GM19239 (cell line): ENCODE measurements at regions not wholly inside any gene's neighbourhood (a gene's known extent, or its start where the extent isn't known, plus 50 kb on each side); places are given as distances from the start of the nearest gene placed in this dataset.
"Not testable (repeated sequence)": the region's sequence is repeated elsewhere in the genome, so short reads cannot be mapped to it uniquely, and the experiment has no call there.

Experiments
- DNase-seq: peaks from one replicate; pipeline ENCODE4 v3.0.0; 2011; ENCODE audit warnings: low spot score; ENCODE audit not compliant: insufficient read length
- FAIRE-seq: peaks from 2 replicates; lab custom pipeline; 2011; peaks lifted over from hg19 to GRCh38; lab: Jason Lieb, UNC

- DNase-seq = no peak
- FAIRE-seq = no peak
These were observed 381.6 kb downstream of the TMEM38B start for GRCh38 chr9:106075960-106076327.

- no peak for DNase-seq
These were observed 382.4 kb downstream of the TMEM38B start for GRCh38 chr9:106076711-106077110.

DNA sequence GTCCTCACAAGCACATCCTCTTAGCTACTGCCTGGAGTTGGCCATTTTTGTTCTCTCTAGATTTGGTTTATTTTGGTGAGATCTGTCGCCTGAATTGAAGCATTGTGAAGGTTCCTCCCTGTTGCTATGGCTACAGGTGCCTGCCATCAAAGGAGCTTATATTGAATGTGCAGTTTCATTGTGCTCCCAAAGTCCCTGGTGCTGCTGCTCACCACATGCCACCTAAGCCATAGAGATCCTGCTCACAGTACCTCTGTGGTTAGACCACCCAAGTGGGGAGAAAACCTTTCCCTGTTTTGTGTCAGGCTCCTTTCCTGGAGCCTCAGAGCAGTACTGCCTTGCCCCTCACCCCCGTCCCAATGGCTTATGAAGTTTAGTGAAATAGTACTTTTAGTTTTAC lies 383.4 kb downstream of the TMEM38B start:
- FAIRE-seq (no peak), DNase-seq (no peak)

More at GRCh38 chr9:106076711-106077110, 382.4 kb downstream of the TMEM38B start:
- no peak for FAIRE-seq

GRCh38 chr9:106082621-106083020 lies 388.3 kb downstream of the TMEM38B start:
- DNase-seq (no peak), FAIRE-seq (no peak)

- no peak for DNase-seq
- no peak for FAIRE-seq
These were observed 390.4 kb downstream of the TMEM38B start for GRCh38 chr9:106084702-106085101.

GRCh38 chr9:106085479-106085878 lies 391.1 kb downstream of the TMEM38B start:
- DNase-seq (no peak), FAIRE-seq (no peak)

- DNase-seq = no peak
- no peak for FAIRE-seq
These were observed 397.7 kb downstream of the TMEM38B start for GRCh38 chr9:106092083-106092482.

DNA sequence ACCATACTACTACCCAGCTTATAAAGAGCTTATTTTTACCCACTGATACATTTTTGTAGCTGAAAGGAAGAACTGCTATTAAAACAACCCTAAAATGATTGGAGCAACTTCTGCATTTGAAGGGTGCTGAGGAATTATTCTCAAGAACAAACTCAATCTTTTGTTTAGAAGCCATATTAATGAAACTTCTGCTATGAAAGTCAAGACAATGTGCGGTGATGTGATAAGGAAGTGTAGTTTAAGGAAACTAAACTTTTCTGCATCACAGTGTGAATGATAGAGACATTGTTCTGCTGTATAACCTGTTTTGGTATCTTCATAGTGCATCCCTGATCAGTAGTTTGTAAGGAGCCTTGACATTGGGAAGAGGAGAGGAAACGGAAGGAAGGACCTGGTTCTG lies 408.5 kb downstream of the TMEM38B start:
- FAIRE-seq (no peak), DNase-seq (no peak)

- no peak for FAIRE-seq
These were observed 410.5 kb downstream of the TMEM38B start for GRCh38 chr9:106104887-106105286.

GRCh38 chr9:106106396-106106795 lies 412.1 kb downstream of the TMEM38B start:
- DNase-seq (no peak), FAIRE-seq (no peak)

More at GRCh38 chr9:106104887-106105286, 410.5 kb downstream of the TMEM38B start:
- no peak for DNase-seq

DNA sequence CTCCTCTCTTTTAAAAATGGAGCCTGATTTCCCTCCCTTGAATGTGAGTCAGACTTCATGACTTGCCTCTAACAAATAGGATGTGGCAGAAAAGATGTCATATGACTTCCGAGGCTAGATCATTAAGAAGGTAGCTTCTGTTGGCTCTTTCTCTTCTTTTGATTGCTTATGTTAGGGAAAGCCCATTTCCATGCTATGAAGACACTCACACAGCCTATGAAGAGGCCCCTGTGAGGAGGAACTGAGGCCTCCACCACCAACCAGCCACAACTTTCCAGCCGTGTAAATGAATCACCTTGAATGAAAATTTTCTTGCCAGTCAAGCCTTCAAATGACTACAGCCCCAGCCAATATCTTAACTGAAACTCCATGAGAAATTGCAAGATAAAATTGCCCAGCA lies 413.4 kb downstream of the TMEM38B start:
- DNase-seq (no peak), FAIRE-seq (no peak)

GRCh38 chr9:106109706-106110105 lies 415.4 kb downstream of the TMEM38B start:
- not testable (repeated sequence) for FAIRE-seq, DNase-seq

- FAIRE-seq (no peak), DNase-seq (no peak)
These were observed 416.1 kb downstream of the TMEM38B start for GRCh38 chr9:106110483-106110882.

- no peak for FAIRE-seq
- no peak for DNase-seq
These were observed 416.8 kb downstream of the TMEM38B start for GRCh38 chr9:106111039-106111730.

GRCh38 chr9:106112935-106113334 lies 418.6 kb downstream of the TMEM38B start:
- FAIRE-seq (no peak), DNase-seq (no peak)

DNA sequence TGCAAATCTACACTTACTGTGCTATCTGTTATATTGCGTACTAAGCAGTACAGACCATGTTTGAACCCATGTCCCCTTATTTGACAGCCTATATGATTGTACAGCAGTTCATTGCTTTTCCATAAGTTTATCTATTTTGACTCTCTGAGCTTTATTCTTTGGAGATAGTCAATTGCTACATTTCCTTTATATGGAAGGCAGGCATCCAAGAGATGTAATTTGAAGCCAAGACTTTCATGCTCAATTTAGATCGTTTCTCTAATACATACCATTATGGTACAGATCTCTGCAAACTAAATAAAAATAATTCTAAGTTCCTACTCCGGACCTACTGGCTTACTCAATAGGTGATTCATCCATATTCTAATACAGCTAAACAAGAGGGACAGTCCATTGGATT lies 424.8 kb downstream of the TMEM38B start:
- no peak for FAIRE-seq

DNA sequence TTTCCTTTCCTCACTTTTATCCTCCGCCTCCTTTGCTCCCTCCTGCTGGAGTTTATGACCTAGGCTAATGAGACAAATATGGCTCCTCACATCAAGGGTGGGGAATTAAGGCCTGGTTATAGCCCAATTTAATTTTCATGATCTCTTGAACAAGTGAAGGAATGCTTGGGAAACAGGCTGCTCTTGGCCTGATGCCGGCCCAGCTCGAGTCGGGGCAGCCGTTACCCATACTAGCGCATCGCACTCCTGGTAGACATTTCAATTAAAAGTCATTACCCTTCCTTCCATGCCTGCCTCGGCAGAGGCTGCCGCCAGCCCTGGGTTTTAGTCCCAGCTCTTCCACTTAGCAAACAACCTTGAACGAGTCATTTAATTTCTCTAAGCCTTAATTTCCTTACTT lies 425.7 kb downstream of the TMEM38B start:
- DNase-seq (no peak), FAIRE-seq (no peak)

More for the DNA sequence above, 424.8 kb downstream of the TMEM38B start:
- DNase-seq = no peak

GRCh38 chr9:106127776-106128175 lies 433.4 kb downstream of the TMEM38B start:
- FAIRE-seq (no peak), DNase-seq (no peak)

DNA sequence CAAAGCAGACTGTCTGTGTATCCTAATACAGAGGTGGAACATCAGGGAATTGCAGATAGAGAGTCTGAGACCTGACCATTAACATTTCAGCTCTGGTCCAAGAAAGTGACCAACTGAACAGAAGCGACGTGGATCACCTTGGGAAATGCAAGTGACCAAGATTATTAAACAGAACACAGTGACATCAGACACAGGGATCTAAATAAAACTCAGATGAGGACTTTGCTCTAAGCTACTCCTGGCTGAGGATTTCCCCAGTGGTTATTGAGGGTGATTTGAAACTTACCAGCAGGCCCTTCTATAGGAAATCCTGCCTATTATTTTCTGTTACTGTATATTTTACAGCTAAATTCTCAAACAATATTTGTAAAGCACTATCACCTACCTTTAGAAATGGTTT lies 436.0 kb downstream of the TMEM38B start:
- no peak for FAIRE-seq

GRCh38 chr9:106143781-106144180 lies 449.4 kb downstream of the TMEM38B start:
- DNase-seq (no peak), FAIRE-seq (no peak)

More for the DNA sequence above, 436.0 kb downstream of the TMEM38B start:
- no peak for DNase-seq

GRCh38 chr9:106146066-106146840 lies 451.9 kb downstream of the TMEM38B start:
- no peak for DNase-seq
- FAIRE-seq = no peak

DNA sequence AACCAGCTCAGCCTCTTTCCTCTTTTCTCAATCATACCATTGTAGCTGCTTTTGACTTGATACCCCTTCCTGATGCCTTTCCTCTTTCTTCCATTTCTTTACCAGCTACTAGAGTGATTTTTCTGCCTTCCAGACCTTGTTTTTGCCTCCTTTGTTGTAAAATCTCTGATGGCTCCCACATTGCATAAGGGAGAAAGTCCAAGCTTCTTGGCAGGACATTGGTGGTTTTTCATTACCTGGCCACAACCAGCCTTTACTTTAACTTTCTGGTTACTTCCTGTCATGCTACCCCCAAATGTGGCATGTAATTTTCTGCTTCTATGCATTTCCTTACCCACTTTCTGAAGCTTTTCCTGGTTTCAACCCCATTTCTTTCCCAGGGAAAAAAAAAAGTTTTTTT lies 452.5 kb downstream of the TMEM38B start:
- no peak for FAIRE-seq
- no peak for DNase-seq
